HEK293 (cell line): ENCODE measurements at regions not wholly inside any gene's neighbourhood (a gene's known extent, or its start where the extent isn't known, plus 50 kb on each side); places are given as distances from the start of the nearest gene placed in this dataset.
A peak's percentile ranks its signal among the peaks of the same experiment; 100 is the strongest.

Experiments
- CTCF ChIA-PET: fragments of 350-600 bp; formaldehyde crosslinking; extraction: SDS; loops from one replicate; lab custom pipeline; 2021; ENCODE audit warnings: antibody characterized with exemption; lab: Yijun Ruan, JAX
- POLR2A ChIA-PET: fragments of 300-600 bp; formaldehyde crosslinking; extraction: SDS; loops from one replicate; lab custom pipeline; 2020; ENCODE audit warnings: antibody characterized with exemption, inconsistent platforms; lab: Yijun Ruan, JAX
- H3K27ac ChIP-seq: fragments of 200-500 bp; sonication (Bioruptor generic); 2 replicates; pipeline ENCODE4 v1.5.1; 2014; ENCODE audit warnings: low read depth, low read length, control low read depth, inconsistent platforms; ENCODE audit errors: extremely low read depth
- H3K36me3 ChIP-seq, 2 experiments: fragments of 200-500 bp in 1 of 2; sonication (Bioruptor generic) in 1 of 2; 1 replicate in 1 of 2; 2 replicates in 1 of 2; pipeline ENCODE4 v1.5.1; 2014 to 2017; ENCODE audit warnings: inconsistent platforms in 2 of 2, low read length in 2 of 2; ENCODE audit not compliant: control insufficient read depth in 2 of 2, insufficient read depth in 1 of 2
- H3K4me1 ChIP-seq: fragments of 200-500 bp; sonication (Bioruptor generic); 2 replicates; pipeline ENCODE4 v1.5.1; 2014; ENCODE audit warnings: mild to moderate bottlenecking, low read length, inconsistent platforms; ENCODE audit not compliant: control insufficient read depth, insufficient read depth
- H3K4me3 ChIP-seq: 2 replicates; pipeline ENCODE4 v1.5.1; 2011; ENCODE audit warnings: low read depth, mild to moderate bottlenecking, control low read depth, low read length, moderate library complexity
- H3K9me3 ChIP-seq: fragments of 200-500 bp; sonication (Bioruptor generic); 2 replicates; pipeline ENCODE4 v1.5.1; 2014; ENCODE audit warnings: low read depth, low read length, inconsistent platforms; ENCODE audit not compliant: control insufficient read depth, insufficient read depth
- BCL11A ChIP-seq: fragments of 450-650 bp; formaldehyde crosslinking; IDR thresholded peaks from 2 replicates; pipeline ENCODE4 v1.5.1; 2016; ENCODE audit warnings: low read depth, missing biosample characterization, missing genetic modification characterization
- EGR2 ChIP-seq: fragments of 450-650 bp; formaldehyde crosslinking; IDR thresholded peaks from 2 replicates; pipeline ENCODE4 v1.5.1; 2016; ENCODE audit warnings: low read depth, missing biosample characterization, missing genetic modification characterization
- HOXD13 ChIP-seq: sonication (generic); formaldehyde crosslinking; IDR thresholded peaks from 2 replicates; pipeline ENCODE4 v1.8.0; 2022; ENCODE audit warnings: missing genetic modification reagents, borderline replicate concordance
- KLF1 ChIP-seq: fragments of 450-650 bp; formaldehyde crosslinking; IDR thresholded peaks from 2 replicates; pipeline ENCODE4 v1.5.1; 2016; ENCODE audit warnings: missing biosample characterization, missing genetic modification characterization
- SALL2 ChIP-seq: fragments of 450-650 bp; formaldehyde crosslinking; IDR thresholded peaks from 2 replicates; pipeline ENCODE4 v1.5.0; 2017; ENCODE audit warnings: missing biosample characterization, mild to moderate bottlenecking, missing genetic modification characterization, borderline replicate concordance
- SETDB1 ChIP-seq: IDR thresholded peaks from one replicate; pipeline ENCODE4 v1.6.1; 2017; ENCODE audit warnings: mild to moderate bottlenecking, low read length, moderate library complexity, mixed read lengths; ENCODE audit not compliant: insufficient read length
- ZEB2 ChIP-seq: fragments of 450-650 bp; formaldehyde crosslinking; IDR thresholded peaks from 2 replicates; pipeline ENCODE4 v1.5.1; 2016; ENCODE audit warnings: missing biosample characterization, missing genetic modification characterization
- ZFHX2 ChIP-seq: fragments of 450-650 bp; formaldehyde crosslinking; conservative IDR thresholded peaks from 2 replicates; pipeline ENCODE4 v1.5.1; 2016; ENCODE audit warnings: missing biosample characterization, missing genetic modification characterization
- ZIC2 ChIP-seq: fragments of 450-650 bp; formaldehyde crosslinking; IDR thresholded peaks from 2 replicates; pipeline ENCODE4 v1.5.1; 2016; ENCODE audit warnings: missing biosample characterization, missing genetic modification characterization
- ZNF132 ChIP-seq: fragments of 450-650 bp; formaldehyde crosslinking; IDR thresholded peaks from 2 replicates; pipeline ENCODE4 v1.5.1; 2017; ENCODE audit warnings: missing biosample characterization, missing genetic modification characterization, borderline replicate concordance
- ZNF324 ChIP-seq: fragments of 450-650 bp; formaldehyde crosslinking; IDR thresholded peaks from 2 replicates; pipeline ENCODE4 v1.5.1; 2016; ENCODE audit warnings: missing biosample characterization, missing genetic modification characterization
- ZNF335 ChIP-seq: fragments of 450-650 bp; formaldehyde crosslinking; conservative IDR thresholded peaks from 2 replicates; pipeline ENCODE4 v1.5.1; 2016; ENCODE audit warnings: missing biosample characterization, missing genetic modification characterization
- ZNF362 ChIP-seq: fragments of 450-650 bp; formaldehyde crosslinking; IDR thresholded peaks from 2 replicates; pipeline ENCODE4 v1.5.1; 2016; ENCODE audit warnings: missing biosample characterization, missing genetic modification characterization
- ZNF600 ChIP-seq: fragments of 450-650 bp; formaldehyde crosslinking; IDR thresholded peaks from 2 replicates; pipeline ENCODE4 v1.5.1; 2016; ENCODE audit warnings: missing biosample characterization, missing genetic modification characterization
- ZNF830 ChIP-seq: fragments of 450-650 bp; IDR thresholded peaks from 2 replicates; pipeline ENCODE4 v1.5.0; 2018; ENCODE audit warnings: missing biosample characterization, missing genetic modification characterization, low read depth, mild to moderate bottlenecking, moderate library complexity
- TF ChIP-seq, protein P1 (sequence below): fragments of 450-650 bp; formaldehyde crosslinking; IDR thresholded peaks from 2 replicates; pipeline ENCODE4 v1.5.1; 2016; ENCODE audit warnings: missing biosample characterization, missing genetic modification characterization
- TF ChIP-seq, protein P2 (sequence below): fragments of 450-650 bp; formaldehyde crosslinking; IDR thresholded peaks from 2 replicates; pipeline ENCODE4 v1.5.1; 2016; ENCODE audit warnings: missing biosample characterization, missing genetic modification characterization

- TF ChIP-seq SALL2 (tag by site-specific recombination) (no peak), SETDB1 (no peak), ZNF335 (no peak), ZFHX2 (tag by site-specific recombination) (peak; percentile 93), ZEB2 (tag by site-specific recombination) (no peak), HOXD13 (CRISPR knock-in tag) (no peak), BCL11A (no peak), KLF1 (peak; percentile 48), ZIC2 (no peak), ZNF324 (tag by site-specific recombination) (no peak), ZNF362 (tag by site-specific recombination) (no peak), ZNF830 (tag by site-specific recombination) (no peak), EGR2 (tag by site-specific recombination) (peak; percentile 87), ZNF132 (tag by site-specific recombination) (no peak)
- TF ChIP-seq, protein P1, sequence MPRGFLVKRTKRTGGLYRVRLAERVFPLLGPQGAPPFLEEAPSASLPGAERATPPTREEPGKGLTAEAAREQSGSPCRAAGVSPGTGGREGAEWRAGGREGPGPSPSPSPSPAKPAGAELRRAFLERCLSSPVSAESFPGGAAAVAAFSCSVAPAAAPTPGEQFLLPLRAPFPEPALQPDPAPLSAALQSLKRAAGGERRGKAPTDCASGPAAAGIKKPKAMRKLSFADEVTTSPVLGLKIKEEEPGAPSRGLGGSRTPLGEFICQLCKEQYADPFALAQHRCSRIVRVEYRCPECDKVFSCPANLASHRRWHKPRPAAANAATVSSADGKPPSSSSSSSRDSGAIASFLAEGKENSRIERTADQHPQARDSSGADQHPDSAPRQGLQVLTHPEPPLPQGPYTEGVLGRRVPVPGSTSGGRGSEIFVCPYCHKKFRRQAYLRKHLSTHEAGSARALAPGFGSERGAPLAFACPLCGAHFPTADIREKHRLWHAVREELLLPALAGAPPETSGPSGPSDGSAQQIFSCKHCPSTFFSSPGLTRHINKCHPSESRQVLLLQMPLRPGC: no peak
- TF ChIP-seq, protein P2, sequence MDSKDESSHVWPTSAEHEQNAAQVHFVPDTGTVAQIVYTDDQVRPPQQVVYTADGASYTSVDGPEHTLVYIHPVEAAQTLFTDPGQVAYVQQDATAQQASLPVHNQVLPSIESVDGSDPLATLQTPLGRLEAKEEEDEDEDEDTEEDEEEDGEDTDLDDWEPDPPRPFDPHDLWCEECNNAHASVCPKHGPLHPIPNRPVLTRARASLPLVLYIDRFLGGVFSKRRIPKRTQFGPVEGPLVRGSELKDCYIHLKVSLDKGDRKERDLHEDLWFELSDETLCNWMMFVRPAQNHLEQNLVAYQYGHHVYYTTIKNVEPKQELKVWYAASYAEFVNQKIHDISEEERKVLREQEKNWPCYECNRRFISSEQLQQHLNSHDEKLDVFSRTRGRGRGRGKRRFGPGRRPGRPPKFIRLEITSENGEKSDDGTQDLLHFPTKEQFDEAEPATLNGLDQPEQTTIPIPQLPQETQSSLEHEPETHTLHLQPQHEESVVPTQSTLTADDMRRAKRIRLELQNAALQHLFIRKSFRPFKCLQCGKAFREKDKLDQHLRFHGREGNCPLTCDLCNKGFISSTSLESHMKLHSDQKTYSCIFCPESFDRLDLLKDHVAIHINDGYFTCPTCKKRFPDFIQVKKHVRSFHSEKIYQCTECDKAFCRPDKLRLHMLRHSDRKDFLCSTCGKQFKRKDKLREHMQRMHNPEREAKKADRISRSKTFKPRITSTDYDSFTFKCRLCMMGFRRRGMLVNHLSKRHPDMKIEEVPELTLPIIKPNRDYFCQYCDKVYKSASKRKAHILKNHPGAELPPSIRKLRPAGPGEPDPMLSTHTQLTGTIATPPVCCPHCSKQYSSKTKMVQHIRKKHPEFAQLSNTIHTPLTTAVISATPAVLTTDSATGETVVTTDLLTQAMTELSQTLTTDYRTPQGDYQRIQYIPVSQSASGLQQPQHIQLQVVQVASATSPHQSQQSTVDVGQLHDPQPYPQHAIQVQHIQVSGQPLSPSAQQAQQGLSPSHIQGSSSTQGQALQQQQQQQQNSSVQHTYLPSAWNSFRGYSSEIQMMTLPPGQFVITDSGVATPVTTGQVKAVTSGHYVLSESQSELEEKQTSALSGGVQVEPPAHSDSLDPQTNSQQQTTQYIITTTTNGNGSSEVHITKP (tag by site-specific recombination): no peak
- POLR2A ChIA-PET: interaction anchor here (0.7 kb wide), 1 partner anchor 68 kb away, joined by 3 read pairs; no protein-coding TSS in a partner anchor
- CTCF ChIA-PET: interaction anchor here (0.5 to 6.0 kb wide), 6 partner anchors 17 to 288 kb away, joined by 3 to 25 read pairs (median 11); no protein-coding TSS in a partner anchor
Observed at GRCh38 chr19:34066007-34066643, 106.2 kb upstream of the LSM14A start.

GRCh38 chr19:34067861-34068271 is 104.4 kb upstream of the LSM14A start:
- Histone ChIP-seq H3K4me1 (peaks cover 3% of the 10 kb centered on the region; the same call in 1 of the 2 replicates), H3K4me3 (no peak overlapping the region), H3K27ac (no peak overlapping the region), H3K36me3 (no peaks in the 10 kb centered on the region), H3K9me3 (no peaks in the 10 kb centered on the region)
- ChIA-PET CTCF (interaction anchor here (3.7 kb wide), 1 partner anchor 29 kb away, joined by 14 read pairs; no protein-coding TSS in a partner anchor), POLR2A (no interaction called here)
- TF ChIP-seq ZNF830 (tag by site-specific recombination) (no peak), EGR2 (tag by site-specific recombination) (peak; percentile 88), ZNF600 (peak; percentile 70; the same call in 1 of the 2 replicates), ZFHX2 (tag by site-specific recombination) (peak; percentile 82)

More at GRCh38 chr19:34066007-34066643, 106.2 kb upstream of the LSM14A start:
- Histone ChIP-seq H3K4me3 (no peak overlapping the region), H3K36me3 (no peaks in the 10 kb centered on the region), H3K9me3 (no peaks in the 10 kb centered on the region), H3K27ac (no peak overlapping the region), H3K4me1 (peaks cover 3% of the 10 kb centered on the region; the same call in 1 of the 2 replicates)
